GM18858 (cell line): ENCODE measurements at regions not wholly inside any gene's neighbourhood (a gene's known extent, or its start where the extent isn't known, plus 50 kb on each side); places are given as distances from the start of the nearest gene placed in this dataset.
"Not testable (repeated sequence)": the region's sequence is repeated elsewhere in the genome, so short reads cannot be mapped to it uniquely, and the experiment has no call there.

Source experiments
- ATAC-seq: cut with Tn5 transposase; IDR thresholded peaks from one replicate; pipeline ENCODE4 v1.9.1; 2021; ENCODE audit not compliant: unreplicated experiment

DNA sequence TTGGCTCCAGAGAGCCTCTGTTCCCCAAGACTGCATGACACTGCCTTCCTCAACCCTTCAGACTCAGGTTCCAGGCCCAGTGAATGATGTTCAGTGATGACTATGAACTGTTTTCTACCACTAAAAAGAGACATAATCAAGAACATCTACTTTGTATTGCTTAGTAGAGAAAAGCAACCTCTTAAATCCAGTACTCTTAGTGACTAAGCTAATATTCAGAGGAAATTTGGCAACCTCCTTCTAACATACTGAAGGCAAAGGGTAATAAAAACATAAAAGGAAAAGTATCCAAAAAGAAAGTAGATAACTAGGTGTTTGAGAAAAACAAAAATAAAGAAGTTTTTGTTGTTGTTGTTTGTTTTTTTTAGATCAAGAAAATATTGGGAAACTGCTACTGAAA lies 153.3 kb upstream of the RUNX1 start:
- ATAC-seq: no peak

DNA sequence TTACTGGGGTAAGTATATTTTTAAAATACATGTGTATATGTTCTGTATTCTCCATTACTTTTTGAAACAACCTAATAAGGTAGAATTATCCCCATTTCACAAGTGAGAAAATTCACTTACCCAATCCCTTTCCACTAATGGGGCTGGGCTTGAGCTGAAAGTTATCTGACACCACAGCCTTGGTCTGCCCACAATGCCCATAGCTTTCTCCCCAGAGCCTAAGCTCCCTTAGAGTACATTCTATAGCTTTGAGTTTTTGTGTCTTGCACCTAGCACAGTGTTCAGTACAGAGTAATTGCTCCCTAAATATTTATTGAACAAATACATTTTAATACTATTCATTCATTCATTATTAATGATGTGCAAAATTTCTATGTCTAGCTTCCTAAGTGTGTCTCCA lies 152.7 kb upstream of the RUNX1 start:
- no peak for ATAC-seq

DNA sequence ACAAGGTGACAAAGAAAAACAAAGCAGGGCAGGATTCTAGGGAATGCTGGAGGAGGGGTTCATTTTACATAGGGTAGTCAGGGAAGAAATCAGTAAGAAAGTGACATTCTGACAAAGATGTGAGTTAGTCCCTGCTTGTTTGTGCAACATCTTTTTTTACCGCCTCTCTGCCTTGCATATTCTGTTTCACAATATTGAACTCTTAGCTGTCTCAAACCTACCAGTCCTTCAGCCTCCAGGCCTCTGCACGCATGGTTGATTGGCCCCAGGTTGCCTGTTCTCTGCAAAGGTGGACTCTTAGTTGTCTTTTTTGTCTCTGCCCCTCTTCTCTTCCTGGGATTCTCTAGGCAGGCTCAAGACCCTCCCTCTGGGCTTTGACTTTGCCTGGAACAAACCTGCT lies 152.2 kb upstream of the RUNX1 start:
- ATAC-seq: no peak

DNA sequence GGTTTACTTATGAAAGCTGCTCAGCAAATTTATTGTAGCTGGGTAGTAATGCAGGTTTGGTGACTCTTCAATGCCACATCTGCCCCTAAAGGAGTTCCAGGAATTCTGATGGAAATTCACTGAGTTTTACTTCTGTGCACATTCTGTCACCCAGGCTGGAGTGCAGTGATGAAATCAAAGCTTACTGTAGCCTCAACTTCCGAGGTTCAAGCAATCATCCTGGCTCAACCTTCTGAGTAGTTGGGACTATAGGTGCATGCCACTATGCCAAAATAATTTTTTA lies 150.6 kb upstream of the RUNX1 start:
- ATAC-seq: no peak

DNA sequence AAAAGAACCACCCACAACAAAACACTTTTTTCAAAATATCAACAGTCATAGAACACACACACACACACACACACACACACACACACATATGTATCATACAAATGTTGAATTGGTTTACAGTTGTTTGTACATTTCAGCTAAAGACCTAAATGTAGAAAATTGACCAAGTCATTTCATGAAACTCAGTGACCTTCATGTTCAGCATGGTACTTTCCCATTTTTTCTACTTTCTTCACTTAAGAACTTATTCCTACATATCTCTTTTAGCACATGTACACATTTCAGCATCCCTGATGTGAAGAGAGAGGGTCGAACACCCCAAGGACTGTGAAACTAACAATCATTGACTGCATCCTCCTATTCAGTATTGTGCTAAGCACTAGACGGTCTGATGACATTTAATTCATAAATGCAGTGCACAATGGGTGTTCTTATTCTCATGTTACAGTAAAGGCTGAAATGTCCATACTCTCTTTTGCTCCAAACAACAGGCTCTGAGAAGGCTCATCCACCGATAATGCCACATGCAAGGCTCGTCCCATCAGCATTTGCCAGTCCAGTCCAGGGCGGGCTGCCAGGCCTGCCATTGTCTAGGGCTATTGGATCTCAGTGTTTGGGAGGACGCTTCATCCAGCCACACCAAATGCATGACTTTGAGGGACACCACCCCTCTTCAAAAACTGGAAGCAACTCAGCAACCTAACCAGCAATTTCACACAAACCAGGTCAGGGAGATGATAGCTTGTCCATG lies 150.1 kb upstream of the RUNX1 start:
- ATAC-seq: no peak

DNA sequence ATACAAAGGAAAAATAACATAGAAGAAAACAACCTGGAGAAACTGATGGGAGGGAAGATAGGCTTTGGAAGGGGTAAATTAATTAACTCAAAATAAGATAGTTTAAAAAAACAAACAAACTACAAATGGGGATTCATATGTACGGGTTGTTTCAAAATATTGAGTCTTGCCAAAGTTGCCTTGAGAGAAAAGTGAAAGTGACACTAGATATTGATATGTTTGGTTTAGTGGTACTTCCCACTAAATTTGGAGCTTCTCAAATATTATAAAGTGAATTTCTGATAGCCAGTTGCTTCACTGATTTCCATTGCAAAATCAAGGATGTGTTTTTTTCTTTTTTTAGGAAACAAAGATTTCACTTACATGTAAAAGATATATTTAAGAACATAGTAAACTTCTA lies 149.5 kb upstream of the RUNX1 start:
- ATAC-seq: no peak

DNA sequence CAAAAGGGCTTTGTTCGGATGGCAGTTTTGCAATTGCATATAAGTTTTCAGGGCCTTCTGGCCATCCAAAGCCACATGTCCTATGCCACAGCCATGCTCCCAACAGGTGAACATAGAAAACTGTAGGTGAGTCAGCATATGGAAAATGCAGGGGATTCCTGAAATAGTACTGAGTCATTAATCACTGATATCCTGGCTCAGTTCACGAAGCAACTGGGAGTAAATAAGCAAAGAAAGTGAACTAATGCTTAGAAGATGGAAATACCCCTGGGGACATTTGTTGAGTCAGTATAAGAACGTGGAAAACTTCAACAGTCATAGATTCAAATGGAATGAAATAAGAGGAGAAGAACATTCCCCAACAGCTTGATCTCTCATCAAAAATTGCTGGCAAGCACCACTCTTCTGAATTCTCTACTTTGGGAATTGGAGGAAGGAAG lies 148.9 kb upstream of the RUNX1 start:
- no peak for ATAC-seq

DNA sequence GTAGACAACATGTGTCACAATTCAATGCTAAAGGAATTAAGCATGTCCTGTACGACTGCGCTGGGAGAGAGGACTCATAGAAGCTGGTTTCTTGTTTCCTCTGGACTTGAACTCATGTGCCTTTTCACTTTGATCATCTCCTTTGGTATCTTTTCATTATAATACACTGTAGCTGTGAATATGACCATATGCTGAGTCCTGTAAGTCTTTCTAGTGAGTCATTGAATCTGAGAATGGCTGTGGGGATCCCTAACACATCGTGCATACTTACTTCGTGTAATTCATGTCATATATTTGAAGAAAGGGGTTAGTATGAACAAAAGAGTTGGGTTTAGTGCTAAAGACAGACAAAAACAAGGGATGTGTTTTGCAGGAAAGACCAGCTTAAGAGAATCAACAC lies 148.1 kb upstream of the RUNX1 start:
- no peak for ATAC-seq

DNA sequence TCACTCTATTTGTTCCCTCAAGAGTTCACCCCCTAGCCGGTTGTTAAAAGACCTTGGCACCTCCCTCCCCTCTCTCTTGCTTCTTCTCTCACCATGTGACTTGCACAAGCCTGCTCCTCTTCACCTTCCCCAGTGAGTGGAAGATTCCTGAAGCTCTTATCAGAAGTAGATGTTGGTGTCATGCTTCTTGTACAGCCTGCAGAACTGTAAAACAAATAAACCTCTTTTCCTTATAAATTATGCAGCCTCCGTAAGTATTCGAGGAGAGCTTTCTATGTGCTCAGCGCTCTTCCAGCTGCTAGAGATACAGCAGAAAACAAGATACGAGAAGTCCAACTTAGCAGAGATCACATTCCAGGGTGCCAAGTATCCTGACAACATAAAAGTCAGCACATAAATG lies 147.0 kb upstream of the RUNX1 start:
- no peak for ATAC-seq

DNA sequence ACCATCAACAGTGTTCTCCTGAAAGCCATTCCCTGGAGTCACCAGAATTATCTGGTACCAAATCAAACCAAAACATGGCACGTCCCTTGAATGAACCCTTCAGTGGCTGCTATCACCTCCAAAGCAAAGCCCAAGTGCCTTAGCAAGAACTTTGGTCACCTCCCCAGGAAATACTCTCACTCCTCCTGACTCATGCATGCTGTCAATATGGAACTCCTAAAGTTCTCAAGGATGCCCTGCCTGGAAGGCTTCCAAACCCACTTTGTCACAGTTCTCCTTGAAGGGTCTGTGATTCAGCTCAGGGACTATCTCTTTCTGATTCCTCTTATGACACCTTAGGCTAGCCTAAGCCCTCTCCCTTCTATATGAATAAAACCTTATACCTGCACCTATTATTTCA lies 146.1 kb upstream of the RUNX1 start:
- no peak for ATAC-seq

DNA sequence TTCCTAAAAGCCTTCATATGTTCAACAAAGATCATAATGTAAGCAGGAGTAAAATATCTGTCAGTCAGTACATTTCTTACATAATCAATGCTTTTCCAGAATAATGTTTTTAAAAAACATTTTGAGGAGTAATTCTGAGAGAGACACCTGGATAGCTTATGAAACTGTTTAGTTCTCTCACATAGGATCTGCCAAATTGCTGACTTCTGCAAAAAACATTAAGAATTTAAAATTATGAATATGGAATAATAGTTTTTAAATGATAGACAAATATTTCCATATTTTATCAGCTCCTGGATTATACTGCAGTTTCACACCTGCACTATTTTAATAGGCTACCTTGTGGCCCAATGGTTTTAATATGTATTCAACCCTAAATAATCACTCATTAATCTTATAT lies 142.7 kb upstream of the RUNX1 start:
- ATAC-seq: no peak

DNA sequence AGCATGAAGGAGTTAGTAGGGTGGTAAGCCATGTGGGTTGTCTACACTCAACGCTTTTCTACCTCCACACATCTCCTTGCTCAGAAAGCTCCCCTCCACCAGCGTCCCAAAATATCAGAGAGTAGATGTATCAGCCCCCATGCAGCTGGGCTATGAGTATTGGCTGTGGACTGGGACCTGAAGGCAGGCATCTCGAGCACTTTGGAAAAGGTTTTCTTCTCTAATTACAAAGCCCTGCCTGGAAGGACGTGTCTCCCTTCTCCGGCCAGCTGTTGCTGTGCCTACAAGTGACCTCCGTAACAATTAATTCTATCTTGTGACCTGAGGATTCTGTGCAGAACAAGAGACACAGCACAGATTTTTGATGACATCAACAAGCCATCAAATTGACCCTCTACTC lies 142.0 kb upstream of the RUNX1 start:
- ATAC-seq: no peak

DNA sequence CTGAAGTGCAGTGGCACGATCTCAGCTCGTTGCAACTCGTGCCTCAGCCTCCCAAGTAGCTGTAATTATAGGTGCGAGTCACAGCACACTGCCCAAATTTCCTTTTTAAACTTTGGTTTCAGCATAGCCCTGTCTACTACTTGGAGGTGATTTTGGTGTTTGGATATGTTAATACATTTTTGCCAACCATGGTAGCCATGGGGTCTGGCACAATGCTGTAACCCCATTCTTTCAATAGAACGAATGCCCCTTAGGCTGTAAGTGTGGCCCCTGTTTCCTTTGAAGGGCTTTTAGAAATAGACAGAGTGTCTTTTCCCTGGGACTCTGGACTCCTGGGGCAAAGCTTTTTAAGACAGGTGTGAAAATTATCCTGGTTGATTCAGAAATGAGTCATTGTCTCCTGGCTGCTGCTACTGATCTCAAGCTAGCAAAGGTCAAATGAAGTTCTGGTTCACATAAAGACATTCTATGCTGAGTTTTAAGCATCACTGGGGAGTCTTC lies 141.1 kb upstream of the RUNX1 start:
- no peak for ATAC-seq

DNA sequence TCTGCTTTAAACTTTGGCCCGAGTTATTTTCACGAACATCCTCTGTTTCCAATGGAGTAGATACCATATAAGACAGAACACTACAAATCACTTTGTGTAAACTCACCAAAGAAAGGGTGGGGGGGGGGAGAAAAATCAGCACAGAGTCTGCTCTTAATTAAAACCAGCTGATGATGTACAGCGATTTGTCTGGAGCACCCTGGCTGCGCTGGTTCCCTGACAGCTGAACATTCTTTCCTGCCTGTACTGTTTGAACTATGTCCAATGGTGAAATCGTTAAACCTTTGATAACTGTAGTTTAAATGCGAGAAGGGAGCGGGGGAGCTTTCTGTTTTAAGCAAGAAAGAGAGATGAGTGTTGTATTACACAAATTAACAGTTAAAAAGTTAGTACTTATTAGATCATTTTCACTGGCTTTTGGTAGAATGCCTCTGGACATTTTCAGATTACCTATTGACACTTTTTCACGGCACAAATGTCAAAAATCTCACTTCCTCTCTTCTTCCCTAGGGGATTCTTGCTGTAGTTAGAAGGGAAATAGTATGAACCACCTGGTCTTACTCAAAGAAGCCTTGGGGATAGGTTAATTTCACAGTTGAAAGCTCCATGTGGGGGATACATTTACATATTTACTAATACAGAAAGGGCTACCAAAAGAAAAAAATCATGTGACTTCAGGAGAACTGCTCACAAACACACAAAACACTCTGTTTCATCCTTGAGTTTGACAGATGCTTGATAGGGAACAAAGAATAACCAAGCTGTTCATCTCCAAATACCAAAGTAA lies 140.2 kb upstream of the RUNX1 start:
- peak; percentile 82 for ATAC-seq

DNA sequence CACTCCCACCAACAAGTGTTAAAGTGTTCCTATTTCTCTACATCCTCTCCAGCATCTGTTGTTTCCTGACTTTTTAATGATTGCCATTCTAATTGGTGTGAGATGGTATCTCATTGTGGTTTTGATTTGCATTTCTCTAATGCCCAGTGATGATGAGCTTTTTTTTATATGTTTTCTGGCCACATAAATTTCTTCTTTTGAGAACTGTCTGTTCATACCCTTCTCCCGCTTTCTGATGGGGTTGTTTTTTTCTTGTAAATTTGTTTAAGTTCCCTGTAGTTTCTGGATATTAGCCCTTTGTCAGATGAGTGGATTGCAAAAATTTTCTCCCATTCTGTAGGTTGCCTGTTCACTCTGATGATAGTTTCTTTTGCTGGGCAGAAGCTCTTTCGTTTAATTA lies 134.3 kb upstream of the RUNX1 start:
- not testable (repeated sequence) for ATAC-seq

DNA sequence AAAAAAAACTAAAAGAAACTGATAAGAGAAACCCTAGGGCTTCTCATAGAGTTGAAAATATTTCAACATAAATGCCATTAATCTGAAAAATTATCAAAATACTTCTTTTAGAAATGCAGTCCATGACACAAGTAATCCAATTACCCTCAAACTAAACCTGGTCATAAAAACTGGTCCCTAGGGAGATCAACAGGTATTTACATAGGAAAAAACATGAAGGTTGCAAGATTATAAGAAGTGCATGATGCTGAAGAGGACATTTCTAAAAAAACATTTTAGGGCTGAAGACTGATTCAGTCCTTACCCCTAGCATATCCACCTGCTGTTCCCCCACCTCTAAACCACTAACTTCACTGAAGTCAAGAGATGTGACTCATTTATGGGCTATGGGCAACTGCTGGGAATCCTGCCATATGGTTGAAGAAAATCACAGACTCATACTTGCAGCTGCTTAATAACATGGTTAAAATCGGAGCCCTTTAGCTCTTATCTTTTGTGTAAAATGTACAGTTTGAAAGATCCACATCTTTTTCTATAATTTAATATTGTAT lies 131.0 kb upstream of the RUNX1 start:
- no peak for ATAC-seq

DNA sequence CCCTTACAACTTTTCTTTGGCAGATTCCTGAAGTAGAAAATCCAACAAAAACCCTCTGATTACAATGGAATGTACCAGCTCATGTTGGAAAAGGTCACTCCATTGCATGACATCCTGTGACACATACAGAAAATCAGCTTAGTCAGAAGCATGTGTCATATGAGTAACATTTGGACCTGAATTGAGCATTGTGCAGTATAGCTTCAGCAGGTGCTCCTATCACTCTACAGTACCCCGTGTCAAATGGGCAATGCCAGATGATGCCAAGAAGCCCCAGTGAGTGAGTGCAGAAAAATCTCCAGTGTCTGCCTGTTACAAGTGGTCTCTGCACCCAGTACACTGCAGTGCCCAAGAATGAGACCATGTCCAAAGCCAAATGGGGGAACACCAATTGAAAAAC lies 129.7 kb upstream of the RUNX1 start:
- ATAC-seq: no peak

DNA sequence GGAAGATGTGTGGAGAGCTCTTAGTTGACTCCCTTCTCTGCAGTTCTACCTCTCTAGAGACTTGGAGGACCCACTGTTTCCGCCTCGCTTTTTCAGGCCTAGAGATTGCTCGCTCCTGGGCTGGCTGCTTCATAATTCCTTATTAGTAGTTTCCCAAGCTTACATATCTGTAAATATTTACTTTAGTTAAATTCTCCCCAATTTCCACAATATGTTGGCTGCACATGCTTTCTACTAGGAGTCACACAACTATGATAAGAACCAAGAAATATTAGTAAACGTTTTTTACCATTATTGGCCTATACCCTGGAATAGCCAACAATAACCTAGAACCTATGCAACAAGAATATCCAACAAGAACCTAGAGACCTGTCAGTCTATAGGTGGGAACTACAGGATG lies 129.0 kb upstream of the RUNX1 start:
- ATAC-seq: no peak

DNA sequence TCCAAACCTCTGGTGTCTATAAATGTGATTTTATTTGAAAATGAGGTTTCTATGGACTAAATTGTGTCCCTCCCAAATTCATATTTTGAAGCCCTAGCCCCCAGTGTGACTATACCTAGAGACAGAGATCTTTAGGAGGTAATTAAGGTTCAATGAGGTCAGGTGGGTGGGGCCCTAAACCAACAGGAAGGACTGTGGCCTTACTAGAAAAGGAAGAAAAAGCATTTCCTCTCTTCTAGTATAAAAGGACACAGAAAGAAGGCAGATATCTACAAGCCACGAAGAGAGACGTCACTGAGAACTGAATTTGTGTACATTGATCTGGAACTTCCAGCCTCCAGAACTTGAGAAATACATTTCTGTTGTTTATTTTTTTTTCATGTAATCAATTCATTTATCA lies 123.1 kb upstream of the RUNX1 start:
- ATAC-seq: no peak

DNA sequence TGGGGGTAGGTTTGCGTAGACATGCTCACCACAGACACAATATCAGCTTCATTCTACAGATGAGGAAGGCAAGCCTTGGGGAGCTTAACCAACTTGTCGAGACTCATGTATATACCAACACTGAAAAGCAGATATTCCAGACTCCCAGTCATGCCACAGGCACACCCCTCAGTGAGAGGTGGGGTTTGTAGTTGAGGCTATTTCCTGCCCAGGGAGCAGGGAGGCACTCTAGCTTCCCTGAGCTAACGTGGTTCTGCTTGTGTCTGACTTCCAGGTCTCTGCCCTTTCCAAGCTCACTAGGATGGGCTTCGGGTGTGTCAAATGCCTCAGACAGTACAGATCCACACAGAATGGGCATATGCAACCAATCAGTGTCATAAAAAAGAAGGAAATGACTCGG lies 122.3 kb upstream of the RUNX1 start:
- ATAC-seq: no peak

DNA sequence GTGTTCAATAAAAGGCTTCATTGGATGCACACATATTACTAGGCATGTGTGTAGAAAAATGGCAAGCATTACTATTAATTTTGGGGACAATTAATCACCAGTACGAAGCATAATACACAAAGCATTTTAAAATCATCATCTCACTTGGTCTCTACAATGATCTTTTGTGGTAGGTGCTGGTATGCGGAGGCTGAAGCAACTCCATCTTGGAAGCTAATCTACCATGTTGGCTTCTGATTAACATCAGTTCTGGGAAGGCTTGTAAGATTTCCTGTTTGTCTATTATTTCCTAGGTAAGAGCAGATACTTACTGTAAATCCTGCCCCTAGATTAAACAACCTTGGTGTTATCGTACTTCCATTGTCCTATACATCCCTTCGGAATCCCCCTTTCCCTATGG lies 121.7 kb upstream of the RUNX1 start:
- no peak for ATAC-seq

DNA sequence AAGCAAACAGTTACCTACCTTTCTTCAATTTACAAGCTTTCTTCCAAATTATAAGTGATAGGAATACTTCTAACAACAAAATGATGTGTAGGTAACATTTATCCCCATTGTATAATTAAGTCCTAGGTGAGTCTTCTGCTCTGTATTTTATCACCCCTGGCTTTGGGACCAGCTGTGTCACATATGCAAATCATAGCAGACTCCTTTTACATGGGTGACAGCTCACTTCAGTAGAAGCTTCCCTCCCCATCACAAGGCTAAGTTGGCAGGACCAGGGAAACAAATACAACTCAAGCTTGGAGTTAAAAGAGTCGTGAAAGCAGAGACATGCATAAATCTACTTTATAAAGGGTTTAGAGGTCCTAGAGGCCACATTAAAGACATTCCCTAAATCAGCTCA lies 121.1 kb upstream of the RUNX1 start:
- ATAC-seq: no peak
